ENCODE measurements at regions not wholly inside any gene's neighbourhood (a gene's known extent, or its start where the extent isn't known, plus 50 kb on each side); places are given as distances from the start of the nearest gene placed in this dataset.

DNA sequence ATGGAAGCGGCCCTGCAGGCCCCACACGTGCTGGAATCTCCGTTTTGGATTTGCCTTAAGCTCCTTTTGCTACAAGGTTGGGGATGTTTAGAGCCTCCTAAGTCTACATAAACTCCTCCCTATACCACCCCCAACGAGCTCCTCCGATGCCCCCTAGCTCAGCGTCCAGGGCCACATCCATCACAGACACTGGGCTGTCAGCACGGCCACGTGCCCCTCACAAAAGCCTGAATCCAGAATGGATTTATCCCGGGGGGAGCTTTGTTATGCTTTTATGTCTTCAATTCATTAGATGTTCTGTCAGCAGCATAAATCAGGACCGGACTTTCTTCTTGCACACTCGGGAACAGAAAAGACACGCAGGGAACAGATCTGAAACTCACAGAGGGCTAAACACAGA, 52.6 kb upstream of the CD82 start:
- TF ChIP-seq EZH2 (IDR thresholded peaks at IDR 0.05; ENCODE audit: insufficient read depth, poor library complexity, severe bottlenecking) (no peak), EZH2phosphoT487 (IDR thresholded peaks at IDR 0.05; ENCODE audit: insufficient read depth, low read depth) (no peak)

Data from GM23248 (cell line).